Activated naive CD8-positive, alpha-beta T cell treated with anti-CD3 and anti-CD28 coated beads, Interleukin-2, amount 10 ng/mL, durations not matched to agents 7 days and 5 days (primary cell): ENCODE measurements at regions not wholly inside any gene's neighbourhood (a gene's known extent, or its start where the extent isn't known, plus 50 kb on each side); places are given as distances from the start of the nearest gene placed in this dataset.
A peak's percentile ranks its signal among the peaks of the same experiment; 100 is the strongest.

Experiments
- ATAC-seq: fragments of 150-1000 bp; cut with Tn5 transposase; one replicate; pipeline ENCODE4 v1.10.0; 2021; ENCODE audit warnings: low read depth, moderate library complexity
- POLR2A ChIA-PET: fragments of 350-600 bp; sonication (Branson Sonifier 250); formaldehyde crosslinking; loops from one replicate; lab custom pipeline; 2021; ENCODE audit warnings: antibody characterized with exemption; lab: Charles Lee
- DNase-seq: peaks from one replicate; pipeline ENCODE4 v3.0.0; 2021
- H3K27ac Mint-ChIP-seq: one replicate; pipeline ENCODE4 v1.8.0; 2022; ENCODE audit warnings: mild to moderate bottlenecking, mixed read lengths
- H3K27me3 Mint-ChIP-seq: one replicate; pipeline ENCODE4 v1.8.0; 2022; ENCODE audit warnings: mild to moderate bottlenecking, moderate library complexity, mixed read lengths
- H3K36me3 Mint-ChIP-seq: one replicate; pipeline ENCODE4 v1.8.0; 2021; ENCODE audit warnings: mild to moderate bottlenecking, mixed read lengths
- H3K4me1 Mint-ChIP-seq: one replicate; pipeline ENCODE4 v1.8.0; 2021; ENCODE audit warnings: mixed read lengths
- H3K4me3 Mint-ChIP-seq: one replicate; pipeline ENCODE4 v1.8.0; 2022; ENCODE audit warnings: mild to moderate bottlenecking, moderate library complexity, mixed read lengths
- H3K9me3 Mint-ChIP-seq: one replicate; pipeline ENCODE4 v1.8.0; 2021; ENCODE audit warnings: mixed read lengths

GRCh38 chr6:16965689-16966088 lies 136.2 kb upstream of the STMND1 start:
- no peak overlapping the region for H3K4me3 Mint-ChIP-seq
- POLR2A ChIA-PET: interaction anchor here (0.6 kb wide), 1 partner anchor 353 kb away, joined by 3 read pairs; no protein-coding TSS in a partner anchor
- peaks cover 5% of the 10 kb centered on the region for H3K4me1 Mint-ChIP-seq
- no peaks in the 10 kb centered on the region for H3K9me3 Mint-ChIP-seq
- peaks cover 22% of the 10 kb centered on the region for H3K27me3 Mint-ChIP-seq
- H3K27ac Mint-ChIP-seq: no peak overlapping the region
- no peaks in the 10 kb centered on the region for H3K36me3 Mint-ChIP-seq
- ATAC-seq (no peak), DNase-seq (no peak)

GRCh38 chr6:16964553-16965499 lies 137.0 kb upstream of the STMND1 start:
- H3K27ac Mint-ChIP-seq: no peak overlapping the region
- H3K4me1 Mint-ChIP-seq: peaks cover 5% of the 10 kb centered on the region
- POLR2A ChIA-PET: interaction anchor here (0.6 to 1.2 kb wide), 2 partner anchors 203 to 352 kb away, joined by 3 to 4 read pairs; partner anchors contain the start of gene ATXN1
- ATAC-seq: peak; percentile 88
- no peaks in the 10 kb centered on the region for H3K36me3 Mint-ChIP-seq
- H3K9me3 Mint-ChIP-seq: no peaks in the 10 kb centered on the region
- peaks cover 16% of the 10 kb centered on the region for H3K27me3 Mint-ChIP-seq
- H3K4me3 Mint-ChIP-seq: peak overlapping the region; percentile 30
- peak; percentile 66 for DNase-seq

GRCh38 chr6:16961577-16961976 lies 140.3 kb upstream of the STMND1 start:
- no peaks in the 10 kb centered on the region for H3K9me3 Mint-ChIP-seq
- no peak for ATAC-seq

GRCh38 chr6:16959789-16960188 lies 142.1 kb upstream of the STMND1 start:
- ATAC-seq (no peak), DNase-seq (no peak)
- H3K4me3 Mint-ChIP-seq: no peak overlapping the region
- peaks cover 9% of the 10 kb centered on the region for H3K27me3 Mint-ChIP-seq
- H3K36me3 Mint-ChIP-seq: no peaks in the 10 kb centered on the region
- POLR2A ChIA-PET: no interaction called here
- no peak overlapping the region for H3K27ac Mint-ChIP-seq
- peaks cover 7% of the 10 kb centered on the region for H3K4me1 Mint-ChIP-seq
- no peaks in the 10 kb centered on the region for H3K9me3 Mint-ChIP-seq

More at GRCh38 chr6:16961577-16961976, 140.3 kb upstream of the STMND1 start:
- peaks cover 11% of the 10 kb centered on the region for H3K27me3 Mint-ChIP-seq
- POLR2A ChIA-PET: no interaction called here
- no peak overlapping the region for H3K4me3 Mint-ChIP-seq
- peaks cover 4% of the 10 kb centered on the region for H3K4me1 Mint-ChIP-seq
- no peak overlapping the region for H3K27ac Mint-ChIP-seq
- DNase-seq: no peak
- no peaks in the 10 kb centered on the region for H3K36me3 Mint-ChIP-seq

GRCh38 chr6:16956361-16956760 lies 145.5 kb upstream of the STMND1 start:
- DNase-seq: no peak
- Mint-ChIP-seq H3K36me3 (no peaks in the 10 kb centered on the region), H3K4me1 (peaks cover 5% of the 10 kb centered on the region), H3K27me3 (peaks cover 14% of the 10 kb centered on the region), H3K27ac (no peak overlapping the region), H3K4me3 (no peak overlapping the region), H3K9me3 (no peaks in the 10 kb centered on the region)
- POLR2A ChIA-PET: no interaction called here
- ATAC-seq: peak; percentile 39

- POLR2A ChIA-PET: no interaction called here
- Mint-ChIP-seq H3K4me3 (no peak overlapping the region), H3K4me1 (peaks cover 5% of the 10 kb centered on the region), H3K27ac (no peak overlapping the region), H3K9me3 (no peaks in the 10 kb centered on the region), H3K27me3 (peaks cover 14% of the 10 kb centered on the region), H3K36me3 (no peaks in the 10 kb centered on the region)
- DNase-seq (no peak), ATAC-seq (no peak)
These were observed 146.0 kb upstream of the STMND1 start for GRCh38 chr6:16955899-16956298.

GRCh38 chr6:16953905-16954304 lies 147.9 kb upstream of the STMND1 start:
- Mint-ChIP-seq H3K36me3 (no peaks in the 10 kb centered on the region), H3K4me3 (no peak overlapping the region), H3K27ac (no peak overlapping the region), H3K9me3 (no peaks in the 10 kb centered on the region), H3K4me1 (peaks cover 5% of the 10 kb centered on the region), H3K27me3 (peaks cover 14% of the 10 kb centered on the region)
- POLR2A ChIA-PET: no interaction called here
- no peak for DNase-seq
- no peak for ATAC-seq

- Mint-ChIP-seq H3K27me3 (peaks cover 14% of the 10 kb centered on the region), H3K4me1 (peaks cover 5% of the 10 kb centered on the region)
- POLR2A ChIA-PET: no interaction called here
These were observed 148.4 kb upstream of the STMND1 start for GRCh38 chr6:16953446-16953845.

GRCh38 chr6:16950825-16951495 lies 150.9 kb upstream of the STMND1 start:
- ATAC-seq (no peak), DNase-seq (no peak)
- no peaks in the 10 kb centered on the region for H3K36me3 Mint-ChIP-seq
- peaks cover 18% of the 10 kb centered on the region for H3K27me3 Mint-ChIP-seq
- POLR2A ChIA-PET: no interaction called here
- H3K9me3 Mint-ChIP-seq: peaks cover 1% of the 10 kb centered on the region
- H3K4me1 Mint-ChIP-seq: no peaks in the 10 kb centered on the region
- no peak overlapping the region for H3K27ac Mint-ChIP-seq
- H3K4me3 Mint-ChIP-seq: no peak overlapping the region

More at GRCh38 chr6:16953446-16953845, 148.4 kb upstream of the STMND1 start:
- no peak overlapping the region for H3K27ac Mint-ChIP-seq
- no peak for DNase-seq
- H3K9me3 Mint-ChIP-seq: no peaks in the 10 kb centered on the region
- H3K4me3 Mint-ChIP-seq: no peak overlapping the region
- H3K36me3 Mint-ChIP-seq: no peaks in the 10 kb centered on the region
- no peak for ATAC-seq

- H3K27me3 Mint-ChIP-seq: peaks cover 18% of the 10 kb centered on the region
- H3K27ac Mint-ChIP-seq: no peak overlapping the region
- DNase-seq (no peak), ATAC-seq (no peak)
- H3K4me1 Mint-ChIP-seq: no peaks in the 10 kb centered on the region
- no peaks in the 10 kb centered on the region for H3K36me3 Mint-ChIP-seq
- peaks cover 1% of the 10 kb centered on the region for H3K9me3 Mint-ChIP-seq
- POLR2A ChIA-PET: no interaction called here
- H3K4me3 Mint-ChIP-seq: no peak overlapping the region
These were observed 151.5 kb upstream of the STMND1 start for GRCh38 chr6:16950302-16950701.

GRCh38 chr6:16949716-16950115 lies 152.1 kb upstream of the STMND1 start:
- H3K27me3 Mint-ChIP-seq: peaks cover 16% of the 10 kb centered on the region
- no peaks in the 10 kb centered on the region for H3K4me1 Mint-ChIP-seq
- ATAC-seq (no peak), DNase-seq (no peak)
- no peak overlapping the region for H3K27ac Mint-ChIP-seq
- peaks cover 1% of the 10 kb centered on the region for H3K9me3 Mint-ChIP-seq
- H3K36me3 Mint-ChIP-seq: no peaks in the 10 kb centered on the region
- no peak overlapping the region for H3K4me3 Mint-ChIP-seq
- POLR2A ChIA-PET: no interaction called here

GRCh38 chr6:16948396-16948795 lies 153.5 kb upstream of the STMND1 start:
- POLR2A ChIA-PET: no interaction called here

GRCh38 chr6:16947375-16948015 lies 154.4 kb upstream of the STMND1 start:
- H3K4me3 Mint-ChIP-seq: no peak overlapping the region
- H3K27me3 Mint-ChIP-seq: peaks cover 9% of the 10 kb centered on the region
- DNase-seq (no peak), ATAC-seq (no peak)
- no peak overlapping the region for H3K27ac Mint-ChIP-seq
- H3K9me3 Mint-ChIP-seq: peaks cover 1% of the 10 kb centered on the region
- POLR2A ChIA-PET: no interaction called here
- H3K4me1 Mint-ChIP-seq: no peaks in the 10 kb centered on the region
- no peaks in the 10 kb centered on the region for H3K36me3 Mint-ChIP-seq

More at GRCh38 chr6:16948396-16948795, 153.5 kb upstream of the STMND1 start:
- Mint-ChIP-seq H3K4me1 (no peaks in the 10 kb centered on the region), H3K36me3 (no peaks in the 10 kb centered on the region), H3K9me3 (peaks cover 1% of the 10 kb centered on the region), H3K27me3 (peaks cover 14% of the 10 kb centered on the region), H3K27ac (no peak overlapping the region), H3K4me3 (no peak overlapping the region)
- ATAC-seq (no peak), DNase-seq (no peak)
